ENCODE measurements at regions not wholly inside any gene's neighbourhood (a gene's known extent, or its start where the extent isn't known, plus 50 kb on each side); places are given as distances from the start of the nearest gene placed in this dataset.

GRCh38 chr7:130988443-130988842 lies 254.4 kb upstream of the KLF14 start:
- no peak for TF ChIP-seq CTCF (IDR thresholded peaks at IDR 0.05; ENCODE audit: borderline replicate concordance, extremely low read depth, low read length, poor library complexity, severe bottlenecking)
- TF ChIP-seq EZH2 (IDR thresholded peaks at IDR 0.05; ENCODE audit: borderline replicate concordance, low read depth, low read length, severe bottlenecking) = no peak
